ENCODE measurements at regions not wholly inside any gene's neighbourhood (a gene's known extent, or its start where the extent isn't known, plus 50 kb on each side); places are given as distances from the start of the nearest gene placed in this dataset.
A peak's percentile ranks its signal among the peaks of the same experiment; 100 is the strongest.
"Not testable (repeated sequence)": the region's sequence is repeated elsewhere in the genome, so short reads cannot be mapped to it uniquely, and the experiment has no call there.

- DNase-seq, result not testable (repeated sequence)
Measured at GRCh38 chr10:45056806-45057205, 56.1 kb downstream of the ZNF22 start.

GRCh38 chr10:45058580-45058979 is 57.9 kb downstream of the ZNF22 start:
- no peak for DNase-seq

GRCh38 chr10:45058992-45059561 is 58.4 kb downstream of the ZNF22 start:
- DNase-seq, result no peak

GRCh38 chr10:45059632-45060031 is 58.9 kb downstream of the ZNF22 start:
- no peak for DNase-seq

- DNase-seq, result no peak
Measured at GRCh38 chr10:45061982-45062381, 61.3 kb downstream of the ZNF22 start.

DNA sequence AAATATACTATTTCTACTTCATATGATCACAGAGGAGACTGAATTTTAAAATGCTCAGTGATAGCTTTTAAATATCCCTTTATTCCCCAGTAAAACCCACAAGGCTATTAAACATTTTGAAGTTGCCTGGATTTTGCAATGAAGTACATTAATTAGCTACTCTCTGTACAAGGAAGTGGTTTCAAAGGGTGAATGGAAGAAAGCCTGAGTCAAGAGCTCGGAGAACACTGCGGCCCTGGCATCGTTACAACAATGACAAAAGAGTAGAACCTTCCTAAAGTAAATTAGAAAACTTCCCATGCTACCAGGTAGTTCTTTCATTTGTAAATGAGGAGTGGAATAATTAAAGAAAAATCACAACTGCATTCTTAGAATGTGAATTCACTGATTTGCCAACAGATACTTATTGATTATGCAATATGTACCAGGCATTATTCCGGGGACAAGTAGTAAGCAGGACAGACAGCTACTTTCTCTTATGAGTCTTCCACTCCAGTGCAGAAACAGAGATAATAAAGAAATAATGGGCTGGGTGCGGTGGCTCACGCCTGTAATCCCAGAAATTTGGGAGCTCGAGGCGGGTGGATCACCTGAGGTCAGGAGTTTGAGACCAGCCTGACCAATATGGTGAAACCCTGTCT is 63.0 kb downstream of the ZNF22 start:
- DNase-seq, result no peak

GRCh38 chr10:45064998-45065397 is 64.3 kb downstream of the ZNF22 start:
- no peak for DNase-seq

DNA sequence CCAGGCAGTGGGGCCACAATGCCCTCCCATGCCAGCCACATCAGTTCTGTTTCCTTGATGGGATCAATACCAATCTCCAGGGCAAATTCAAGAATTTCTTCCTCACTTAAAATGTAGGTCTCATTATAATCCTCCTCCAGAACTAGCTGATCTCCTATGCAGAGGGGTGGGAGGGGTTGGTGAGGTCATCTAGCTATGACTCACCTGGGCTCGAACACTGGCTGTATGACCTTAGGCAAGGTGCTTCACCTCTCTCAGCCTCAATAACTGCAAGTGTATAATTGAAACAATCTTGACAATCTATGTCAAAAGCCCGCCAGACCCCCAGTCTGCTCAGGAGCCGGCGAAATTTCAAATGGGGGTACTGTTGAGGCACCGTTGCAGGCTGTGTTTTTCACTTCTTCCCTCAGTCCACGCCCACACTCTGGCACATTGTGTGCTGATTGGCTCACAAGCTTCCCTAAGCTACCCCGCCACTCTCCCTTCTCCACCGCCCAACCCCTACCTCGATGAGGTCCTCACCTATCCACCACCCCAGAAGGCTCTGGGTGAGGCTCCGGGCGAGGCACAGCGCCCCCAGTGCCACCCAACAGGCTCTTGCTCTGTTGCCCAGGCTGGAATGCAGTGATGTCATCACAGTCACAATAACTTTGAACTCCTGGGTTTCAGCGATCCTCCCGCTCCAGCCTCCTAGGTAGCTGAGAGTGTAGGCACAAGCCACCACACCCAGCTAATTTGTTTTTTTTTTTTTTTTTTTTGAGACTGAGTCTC is 70.5 kb downstream of the ZNF22 start:
- no peak for DNase-seq

DNA sequence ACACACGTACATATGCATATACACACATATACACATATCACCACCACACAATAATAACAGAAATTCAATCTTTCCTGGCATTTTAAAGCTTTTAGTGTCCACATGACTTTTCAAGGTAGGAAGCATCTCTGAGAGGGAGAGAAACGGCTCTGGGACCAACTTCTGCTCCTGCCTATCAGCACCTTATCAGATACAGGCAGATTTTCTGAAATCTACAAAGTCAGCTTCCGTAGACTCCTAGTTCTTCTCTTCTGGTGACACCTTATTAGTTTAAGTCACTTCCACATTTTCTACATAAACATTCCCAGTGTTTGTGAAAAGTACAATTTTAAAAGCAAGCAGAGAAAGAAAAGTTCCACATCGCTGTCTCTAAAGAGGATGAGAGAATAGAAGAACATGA is 74.5 kb downstream of the ZNF22 start:
- no peak for DNase-seq

- no peak for DNase-seq
Measured at GRCh38 chr10:45075826-45076380, 75.2 kb downstream of the ZNF22 start.

DNA sequence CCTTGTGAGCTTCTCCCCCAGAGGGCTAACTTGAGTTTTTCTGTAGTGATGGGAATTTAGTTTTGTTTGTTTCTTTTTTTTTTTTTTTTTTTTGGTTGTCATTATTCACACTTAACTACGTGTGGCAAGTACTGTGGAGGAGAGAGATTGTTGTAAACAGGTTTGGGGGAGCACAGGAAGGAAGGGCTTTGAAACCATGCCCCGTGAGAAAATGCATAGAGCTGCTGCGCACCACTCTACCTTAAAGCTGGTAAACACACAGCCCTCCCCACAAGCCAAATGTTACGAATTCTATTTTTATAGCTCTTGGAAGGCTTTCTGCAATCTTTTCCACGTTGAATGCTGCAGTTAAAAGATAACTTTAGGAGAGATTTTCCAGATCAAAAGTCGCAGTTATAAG is 76.2 kb downstream of the ZNF22 start:
- no peak for DNase-seq

DNA sequence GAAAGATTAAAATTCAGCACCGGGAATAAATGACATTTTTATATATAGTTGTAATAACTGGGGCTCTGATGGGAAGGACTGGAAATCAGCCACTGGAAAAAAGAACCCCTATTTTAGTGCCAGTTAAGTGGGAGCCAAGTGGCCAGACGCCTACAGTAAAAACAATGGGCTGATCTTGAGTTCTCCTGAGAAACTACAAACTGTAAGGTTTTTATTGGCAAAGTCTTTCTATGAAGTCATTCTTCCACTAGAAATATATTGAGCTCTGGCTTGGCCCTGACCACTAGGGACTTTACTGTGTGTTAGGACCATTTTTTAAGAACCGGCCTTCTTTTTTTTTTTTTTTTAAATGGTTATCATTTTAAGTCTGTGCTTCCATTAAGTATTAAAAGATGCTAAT is 79.6 kb downstream of the ZNF22 start:
- DNase-seq, result no peak

DNA sequence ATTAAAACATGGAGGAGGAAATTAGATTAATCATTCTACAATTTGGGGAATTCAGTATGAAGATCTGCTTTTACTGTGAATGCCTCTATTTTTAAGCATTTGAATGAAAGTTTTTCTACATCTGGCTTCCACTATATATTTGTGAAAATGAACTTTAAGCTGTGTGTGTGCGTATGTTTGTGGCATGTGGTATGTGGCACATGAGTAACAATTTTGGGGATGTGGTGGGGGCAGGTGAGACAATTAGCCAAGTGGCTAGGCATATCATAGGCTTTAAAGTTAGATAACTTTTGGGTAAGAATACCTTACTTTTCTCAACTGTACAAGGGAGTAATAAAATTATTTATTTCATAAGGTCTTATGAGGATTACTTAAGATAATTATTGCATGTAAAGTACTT is 81.5 kb downstream of the ZNF22 start:
- no peak for DNase-seq

DNA sequence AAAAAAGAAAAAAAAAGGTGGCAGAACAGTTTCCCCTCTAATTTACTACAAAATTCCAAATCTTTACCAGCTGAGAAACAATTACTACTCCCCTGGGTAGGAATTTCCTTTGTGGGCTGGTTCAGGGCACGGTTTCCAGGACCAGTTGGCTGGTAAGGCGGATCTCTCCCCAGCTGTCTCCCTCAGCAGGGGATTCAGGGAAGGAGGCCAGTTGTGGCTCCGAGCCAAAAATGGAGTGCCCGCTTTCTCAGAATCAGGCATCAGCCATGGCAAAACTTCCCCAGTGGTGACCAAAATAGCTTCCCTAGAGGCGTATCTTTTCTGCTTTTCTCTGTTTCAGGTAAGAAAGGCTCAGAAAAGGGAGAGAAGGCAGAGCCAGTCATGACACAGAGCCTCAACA is 91.2 kb downstream of the ZNF22 start:
- peak; percentile 38 for DNase-seq

- DNase-seq, result no peak
Measured at GRCh38 chr10:45093945-45094344, 93.2 kb downstream of the ZNF22 start.

DNA sequence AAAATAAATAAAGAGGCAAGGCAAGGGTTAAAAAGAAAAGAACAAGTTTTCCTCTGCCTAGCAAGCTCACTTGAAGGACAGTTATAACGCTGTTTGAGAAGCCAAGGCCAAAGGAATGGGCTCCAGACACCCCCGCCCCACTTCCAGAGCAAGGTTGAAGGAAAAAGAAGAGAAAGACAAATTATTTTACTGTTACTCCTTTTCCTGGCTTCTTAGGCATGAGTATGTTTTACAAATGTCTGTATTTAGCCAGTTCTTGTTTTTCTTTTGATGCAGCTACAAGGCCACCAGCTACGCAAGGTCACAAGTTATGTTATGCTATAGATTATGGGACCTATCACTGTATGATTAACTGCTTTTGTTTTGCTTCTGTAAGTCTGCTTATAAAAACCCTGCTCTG is 94.6 kb downstream of the ZNF22 start:
- no peak for DNase-seq

GRCh38 chr10:45096001-45096400 is 95.3 kb downstream of the ZNF22 start:
- DNase-seq, result no peak

- DNase-seq, result no peak
Measured at GRCh38 chr10:45100429-45100828, 99.7 kb downstream of the ZNF22 start.

GRCh38 chr10:45104674-45105073 is 104.0 kb downstream of the ZNF22 start:
- no peak for DNase-seq

DNA sequence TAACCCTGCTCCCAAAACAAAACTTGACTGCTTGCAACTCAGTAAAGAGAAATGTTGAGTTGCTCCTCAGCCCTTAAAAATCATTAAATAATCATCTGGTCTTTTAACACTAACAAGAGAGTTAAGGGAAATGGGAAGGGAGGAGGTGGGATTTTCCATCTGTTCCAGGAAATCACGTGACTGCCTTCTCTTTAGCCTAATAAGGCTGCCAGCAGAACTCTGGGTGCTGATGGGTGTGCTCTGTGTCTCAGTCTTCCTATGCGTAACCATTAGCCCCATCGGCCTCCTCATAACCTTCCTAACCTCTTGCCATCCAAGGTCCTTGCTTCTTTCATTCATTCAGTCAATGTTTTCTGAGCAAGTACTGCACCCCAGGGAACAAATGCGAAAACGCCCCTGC is 104.6 kb downstream of the ZNF22 start:
- not testable (repeated sequence) for DNase-seq

DNA sequence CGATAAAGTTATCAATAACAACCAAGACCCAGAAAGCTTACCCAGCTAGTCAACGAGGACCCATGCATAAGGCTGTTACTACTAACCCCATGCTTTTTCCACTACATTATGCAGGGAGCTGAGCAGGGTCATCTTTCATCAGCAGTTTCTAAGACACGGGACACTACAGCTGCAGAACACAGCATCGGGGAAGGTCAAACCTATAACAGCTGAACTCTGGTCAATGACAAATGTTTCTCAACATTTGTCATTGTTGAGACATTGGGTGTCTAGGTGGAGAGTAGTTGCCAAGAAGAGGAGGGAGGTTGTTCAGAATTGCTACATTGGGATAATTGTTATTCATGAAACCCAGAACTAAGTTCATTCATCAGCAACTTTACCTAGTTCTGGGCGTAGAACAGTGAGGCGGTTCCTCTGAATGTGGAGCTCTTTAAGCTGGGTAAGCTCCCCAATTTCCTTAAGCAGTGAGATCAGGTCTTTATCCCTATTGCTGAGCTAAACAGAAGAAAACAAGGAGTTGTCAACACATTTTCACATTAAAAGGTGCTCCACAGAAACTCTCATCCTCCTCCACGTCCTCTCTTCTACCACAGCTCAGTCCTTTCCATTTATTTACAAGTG is 105.6 kb downstream of the ZNF22 start:
- DNase-seq, result no peak

GRCh38 chr10:45111509-45111908 is 110.8 kb downstream of the ZNF22 start:
- no peak for DNase-seq

- DNase-seq, result not testable (repeated sequence)
Measured at GRCh38 chr10:45117940-45118339, 117.2 kb downstream of the ZNF22 start.

Measured in muscle of arm (tissue), 1 donor.